Activated CD4-positive, alpha-beta T cell treated with anti-CD3 and anti-CD28 coated beads, Interleukin-2, Interleukin-6, amounts not matched to agents 100 ng/mL and 50 ng/mL, durations not matched to agents 16 hours and 8 hours (primary cell): ENCODE measurements at regions not wholly inside any gene's neighbourhood (a gene's known extent, or its start where the extent isn't known, plus 50 kb on each side); places are given as distances from the start of the nearest gene placed in this dataset.
A peak's percentile ranks its signal among the peaks of the same experiment; 100 is the strongest.

Source experiments
- DNase-seq: peaks from one replicate; pipeline ENCODE4 v3.0.0-alpha.2; 2020

GRCh38 chr16:9425236-9425635, 333.8 kb downstream of the HAPSTR1 start:
- DNase-seq, result no peak

GRCh38 chr16:9428355-9429005, 337.0 kb downstream of the HAPSTR1 start:
- DNase-seq, result no peak

DNA sequence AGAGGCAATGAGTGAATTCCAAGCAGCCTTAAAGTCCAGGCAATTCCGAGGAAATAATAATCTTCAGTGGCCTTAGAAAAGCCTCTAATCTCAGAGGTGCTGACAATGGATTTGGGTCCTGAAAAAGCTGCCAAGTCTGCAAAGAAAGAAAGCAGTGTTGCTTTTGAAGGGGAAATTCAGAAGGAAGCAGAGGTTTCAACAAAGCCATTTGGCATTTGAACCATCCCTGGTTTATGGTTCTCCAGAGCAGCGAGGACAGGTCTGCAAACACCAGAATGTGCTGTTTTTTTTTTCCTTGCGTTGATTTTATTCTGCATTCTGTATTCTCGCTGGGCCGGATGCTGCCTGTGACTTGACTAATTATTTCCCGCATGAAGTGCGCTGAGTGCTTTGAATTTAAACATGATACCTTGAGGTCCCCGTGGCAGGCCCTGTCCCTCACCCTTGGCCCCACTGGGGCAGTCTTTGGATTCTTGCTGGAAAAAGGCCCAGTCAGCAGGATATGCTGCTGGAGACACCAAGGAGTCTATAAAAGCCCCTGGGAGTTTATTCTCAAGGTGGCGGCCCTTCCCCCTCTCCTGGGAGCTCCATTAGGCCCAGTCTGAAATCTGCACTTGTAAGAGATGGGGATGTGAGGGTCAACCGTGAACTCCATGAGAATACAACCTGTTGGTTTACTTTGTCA, 338.3 kb downstream of the HAPSTR1 start:
- DNase-seq, result no peak

DNA sequence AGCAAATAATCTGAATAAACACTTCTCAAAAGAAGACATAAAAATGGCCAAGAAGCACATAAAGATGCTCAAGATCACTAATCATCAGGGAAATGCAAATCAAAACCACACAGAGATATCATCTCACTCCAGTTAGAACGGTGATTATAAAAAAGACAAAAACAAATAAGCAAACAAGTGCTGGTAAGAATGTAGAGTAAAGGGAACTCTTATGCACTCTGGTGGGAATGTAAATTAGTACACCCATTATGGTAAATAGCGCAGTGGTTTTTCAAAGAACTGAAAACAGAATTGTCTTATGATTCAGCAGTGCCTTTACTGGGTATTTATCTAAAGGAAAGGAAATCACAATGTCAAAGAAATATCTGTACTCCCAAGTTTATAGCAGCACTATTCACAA, 343.2 kb downstream of the HAPSTR1 start:
- no peak for DNase-seq

DNA sequence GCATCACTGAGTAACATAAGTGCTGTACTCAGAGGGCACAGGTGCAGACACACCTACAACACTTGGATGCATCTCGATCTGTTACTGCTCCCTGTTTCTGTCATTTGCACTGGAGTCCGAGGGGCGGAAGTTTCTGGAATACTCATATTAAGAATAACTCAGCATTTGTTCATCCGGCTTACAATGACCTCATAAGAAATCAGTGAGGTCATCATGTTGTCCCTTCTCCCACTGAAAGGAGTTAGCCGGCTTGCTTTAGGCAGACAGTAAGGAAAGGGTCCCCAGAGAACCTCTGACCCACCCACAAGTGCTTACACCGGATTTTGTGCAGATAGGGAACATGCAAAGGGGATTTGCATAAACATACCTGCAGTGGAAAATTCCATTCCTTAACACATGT, 344.7 kb downstream of the HAPSTR1 start:
- no peak for DNase-seq

DNA sequence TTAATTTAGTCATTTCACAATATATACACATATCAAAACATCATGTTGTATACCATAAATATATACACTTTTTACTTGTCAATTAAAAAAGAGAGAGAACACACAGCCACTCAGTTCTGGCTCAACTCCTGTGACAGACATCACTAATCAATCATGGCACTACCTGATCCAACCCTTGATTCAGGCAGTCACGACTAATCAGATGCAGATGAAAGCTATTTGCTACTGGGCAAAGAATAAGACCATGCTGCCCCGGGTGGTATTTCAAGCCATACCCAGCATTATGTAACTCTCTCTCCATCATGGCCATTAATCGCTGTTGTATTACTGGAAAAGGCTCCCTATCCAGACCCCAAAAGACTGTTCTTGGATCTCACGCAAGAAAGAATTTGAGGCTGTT, 345.7 kb downstream of the HAPSTR1 start:
- peak; percentile 5 for DNase-seq

DNA sequence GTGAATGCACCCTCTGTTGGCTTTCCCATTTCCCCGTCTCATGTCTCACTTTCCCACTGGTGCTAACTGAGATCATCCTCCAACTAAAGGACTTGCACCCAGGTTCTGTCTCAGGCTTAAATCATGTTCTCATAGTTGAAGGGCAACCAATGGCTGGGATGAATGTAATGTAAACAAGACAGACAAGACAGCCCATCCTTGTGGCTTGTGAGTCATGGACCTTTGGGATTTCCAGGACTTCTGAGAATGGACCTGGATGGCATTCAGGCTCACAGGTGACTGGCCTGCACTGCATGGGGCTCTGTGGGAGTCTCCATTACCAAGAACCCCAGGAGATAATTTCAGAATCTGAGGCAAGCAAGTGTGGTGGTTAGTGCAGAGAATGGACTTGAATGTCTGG, 347.5 kb downstream of the HAPSTR1 start:
- no peak for DNase-seq

DNA sequence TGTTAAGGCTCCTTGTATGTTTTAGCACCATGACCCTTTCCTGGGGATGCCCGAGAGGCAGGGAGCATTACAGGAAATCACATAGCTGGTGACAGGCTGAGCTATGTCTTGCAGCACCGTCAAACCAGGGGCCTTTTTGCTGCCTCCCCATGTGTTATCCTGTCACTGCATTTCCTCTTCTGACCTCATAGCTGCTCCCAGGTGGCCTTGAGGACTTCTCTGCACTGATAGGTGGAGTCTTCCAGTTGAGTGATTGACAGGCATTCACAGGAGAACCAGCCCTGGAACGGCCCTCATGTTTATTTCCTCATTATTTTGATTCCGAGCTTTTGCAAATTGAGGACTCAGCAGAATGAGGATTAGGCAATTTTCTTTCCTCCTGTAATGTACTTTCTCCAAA, 349.6 kb downstream of the HAPSTR1 start:
- no peak for DNase-seq

- DNase-seq, result no peak
These were observed 352.4 kb downstream of the HAPSTR1 start for GRCh38 chr16:9443864-9444263.

GRCh38 chr16:9446471-9447194, 355.2 kb downstream of the HAPSTR1 start:
- DNase-seq, result no peak

GRCh38 chr16:9447195-9447551, 355.7 kb downstream of the HAPSTR1 start:
- DNase-seq, result no peak

GRCh38 chr16:9447699-9448098, 356.3 kb downstream of the HAPSTR1 start:
- no peak for DNase-seq

GRCh38 chr16:9449597-9449996, 358.2 kb downstream of the HAPSTR1 start:
- no peak for DNase-seq

GRCh38 chr16:9457215-9457614, 365.8 kb downstream of the HAPSTR1 start:
- DNase-seq, result no peak

- DNase-seq, result no peak
These were observed 367.4 kb downstream of the HAPSTR1 start for GRCh38 chr16:9458816-9459215.

- no peak for DNase-seq
These were observed 371.5 kb downstream of the HAPSTR1 start for GRCh38 chr16:9462984-9463383.

DNA sequence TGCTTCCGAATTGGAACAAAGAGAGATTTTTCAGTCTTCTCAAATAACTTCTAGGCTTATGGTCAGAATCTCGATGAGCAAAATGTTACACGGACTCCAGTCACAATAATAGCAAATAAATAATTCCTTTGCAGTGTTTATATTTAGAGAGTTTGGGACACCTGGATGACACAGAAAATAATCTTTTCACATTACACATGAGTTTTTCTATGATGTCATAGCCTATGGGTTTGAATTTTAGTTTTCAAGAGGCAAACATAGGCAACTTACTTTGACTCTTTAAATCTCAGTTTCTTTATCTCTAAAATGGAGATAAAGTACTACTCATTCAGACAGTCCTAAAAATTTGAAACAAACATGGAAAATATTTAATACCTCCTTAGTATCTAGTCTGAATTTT, 372.0 kb downstream of the HAPSTR1 start:
- no peak for DNase-seq

GRCh38 chr16:9465161-9465560, 373.7 kb downstream of the HAPSTR1 start:
- DNase-seq, result no peak

DNA sequence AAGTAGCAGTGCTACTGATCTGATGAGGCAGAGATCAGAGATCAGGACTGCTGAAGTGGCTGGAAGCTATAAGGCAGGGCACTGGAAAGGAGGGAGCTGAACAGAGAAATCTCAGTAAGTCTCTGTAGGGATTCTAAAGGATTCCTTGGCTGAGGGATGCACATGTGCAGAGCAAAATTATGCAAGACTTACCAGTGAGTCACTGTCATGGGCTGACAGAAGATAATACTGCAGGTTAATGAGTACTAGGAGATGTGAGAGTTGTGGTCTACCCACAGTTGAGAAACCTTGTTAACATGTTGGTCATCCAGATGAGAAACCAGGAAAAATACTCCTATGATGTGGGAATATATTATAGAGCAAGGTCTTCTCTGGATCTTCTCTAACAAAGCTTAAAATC, 378.1 kb downstream of the HAPSTR1 start:
- no peak for DNase-seq

DNA sequence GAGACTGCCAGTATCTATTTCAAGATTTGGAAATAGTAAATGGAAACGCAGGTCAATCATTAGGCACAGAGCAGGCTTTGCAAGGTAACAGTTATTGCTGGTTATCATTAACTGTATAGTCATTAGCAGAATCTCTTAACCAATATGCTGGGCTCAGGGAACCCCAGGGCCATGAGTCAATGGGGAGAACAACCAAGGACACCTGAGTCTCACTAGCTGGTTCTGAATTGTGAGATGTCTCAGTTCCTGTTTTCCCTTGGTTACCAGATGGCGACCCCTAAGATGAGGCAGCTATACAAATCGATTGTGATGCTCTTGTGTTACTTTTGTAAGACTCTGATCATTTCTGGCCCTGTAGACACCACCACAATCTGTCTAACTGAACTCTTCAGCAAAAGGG, 385.3 kb downstream of the HAPSTR1 start:
- no peak for DNase-seq

GRCh38 chr16:9479008-9479407, 387.6 kb downstream of the HAPSTR1 start:
- no peak for DNase-seq

DNA sequence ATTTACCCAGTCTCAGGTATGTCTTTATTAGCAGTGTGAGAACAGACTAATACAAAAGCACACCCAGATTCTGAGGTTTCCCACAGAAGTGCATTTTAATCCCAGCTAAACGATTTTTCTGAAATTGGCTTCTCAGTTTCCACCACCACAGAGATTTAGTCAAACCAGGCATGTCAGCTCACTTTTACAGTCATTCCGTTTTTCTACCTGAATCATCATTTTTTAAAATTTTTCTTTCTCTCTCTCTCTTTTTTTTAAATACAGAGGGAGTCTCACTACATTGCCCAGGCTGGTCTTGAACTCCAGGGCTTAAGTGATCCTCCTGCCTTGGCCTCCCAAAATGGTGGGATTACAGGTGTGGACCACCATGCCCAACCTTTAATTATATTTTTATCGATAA, 389.1 kb downstream of the HAPSTR1 start:
- no peak for DNase-seq

DNA sequence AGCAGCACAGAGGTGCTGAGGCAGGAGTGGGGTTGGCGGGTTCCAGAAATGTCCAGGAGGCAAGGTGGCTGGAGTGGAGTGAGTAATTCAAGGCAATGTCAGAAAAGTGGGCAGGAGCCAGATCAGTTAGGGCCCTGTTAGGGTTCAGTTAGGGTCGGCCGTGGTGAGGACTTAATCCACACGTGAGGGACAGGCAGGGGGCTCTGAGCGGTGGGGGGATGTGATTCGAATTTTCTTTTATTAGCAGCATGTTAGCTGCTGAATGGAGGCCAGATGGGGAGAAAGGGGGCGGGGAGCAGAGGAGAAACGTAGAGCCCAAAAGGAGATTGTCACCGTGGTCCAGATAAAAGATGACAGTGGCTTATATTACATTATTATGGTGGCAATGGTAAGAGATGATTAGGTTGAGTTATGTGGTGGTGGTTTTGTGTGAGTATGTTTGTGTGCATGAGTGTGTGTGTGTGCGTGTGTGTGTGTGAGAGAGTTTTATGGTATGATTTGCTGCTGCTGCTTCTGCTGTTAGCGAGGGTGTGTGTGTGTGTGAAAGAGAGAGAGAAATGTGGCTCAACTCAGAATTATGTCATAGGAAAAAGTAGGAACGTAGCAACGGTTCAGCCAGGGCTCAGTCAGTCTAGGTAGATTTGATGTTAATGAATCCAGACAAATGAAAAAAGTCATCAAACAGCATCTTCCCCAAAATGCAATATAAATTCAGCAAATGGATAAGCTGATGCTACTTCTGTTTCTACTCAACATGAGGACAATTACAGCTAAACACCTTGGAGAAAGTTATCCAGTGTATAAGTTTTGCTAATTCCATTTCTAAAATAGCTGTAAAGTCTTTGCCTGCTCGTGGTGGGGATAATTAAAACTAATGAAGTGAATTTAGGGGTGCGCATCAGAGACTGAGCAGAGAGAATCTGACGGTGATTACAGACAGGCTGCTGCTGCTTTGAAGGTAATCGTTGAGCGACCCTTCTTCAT, 390.6 kb downstream of the HAPSTR1 start:
- no peak for DNase-seq
